Fibroblast of skin of right biceps (primary cell): ENCODE measurements at regions not wholly inside any gene's neighbourhood (a gene's known extent, or its start where the extent isn't known, plus 50 kb on each side); places are given as distances from the start of the nearest gene placed in this dataset.

ENCODE experiments used
- DNase-seq: peaks from one replicate; pipeline ENCODE4 v3.0.0-alpha.2; 2013

GRCh38 chr6:132937466-132937906 is 123.1 kb downstream of the RPS12 start:
- peak; percentile 25 for DNase-seq

GRCh38 chr6:132948889-132949288 is 134.5 kb downstream of the RPS12 start:
- DNase-seq: no peak

- DNase-seq: no peak
Measured at GRCh38 chr6:132950566-132950965, 136.2 kb downstream of the RPS12 start.

- peak; percentile 16 for DNase-seq
Measured at GRCh38 chr6:132952031-132952867, 137.9 kb downstream of the RPS12 start.

- no peak for DNase-seq
Measured at GRCh38 chr6:132952986-132953385, 138.6 kb downstream of the RPS12 start.

GRCh38 chr6:132954222-132954621 is 139.9 kb downstream of the RPS12 start:
- DNase-seq: no peak

- DNase-seq: no peak
Measured at GRCh38 chr6:132954936-132955335, 140.6 kb downstream of the RPS12 start.

GRCh38 chr6:132959639-132960326 is 145.4 kb downstream of the RPS12 start:
- DNase-seq: no peak

- DNase-seq: peak; percentile 23
Measured at GRCh38 chr6:132960720-132961119, 146.4 kb downstream of the RPS12 start.

- DNase-seq: peak; percentile 72
Measured at GRCh38 chr6:132961122-132961521, 146.8 kb downstream of the RPS12 start.

- no peak for DNase-seq
Measured at GRCh38 chr6:132961610-132962009, 147.2 kb downstream of the RPS12 start.

GRCh38 chr6:132962936-132963868 is 148.8 kb downstream of the RPS12 start:
- peak; percentile 53 for DNase-seq

GRCh38 chr6:132964101-132964867 is 149.9 kb downstream of the RPS12 start:
- DNase-seq: peak; percentile 49

GRCh38 chr6:132964868-132965382 is 150.6 kb downstream of the RPS12 start:
- no peak for DNase-seq

- no peak for DNase-seq
Measured at GRCh38 chr6:132967871-132968270, 153.5 kb downstream of the RPS12 start.

GRCh38 chr6:132968419-132968950 is 154.1 kb downstream of the RPS12 start:
- DNase-seq: no peak

GRCh38 chr6:132969196-132969595 is 154.8 kb downstream of the RPS12 start:
- DNase-seq: peak; percentile 4

- no peak for DNase-seq
Measured at GRCh38 chr6:132971676-132972075, 157.3 kb downstream of the RPS12 start.

- no peak for DNase-seq
Measured at GRCh38 chr6:132972254-132972653, 157.9 kb downstream of the RPS12 start.

GRCh38 chr6:132972971-132973370 is 158.6 kb downstream of the RPS12 start:
- DNase-seq: no peak

- DNase-seq: no peak
Measured at GRCh38 chr6:132973514-132973993, 159.2 kb downstream of the RPS12 start.

GRCh38 chr6:132974122-132974521 is 159.8 kb downstream of the RPS12 start:
- no peak for DNase-seq
